CD4-positive, alpha-beta T cell (primary cell): ENCODE measurements at regions not wholly inside any gene's neighbourhood (a gene's known extent, or its start where the extent isn't known, plus 50 kb on each side); places are given as distances from the start of the nearest gene placed in this dataset.

Source experiments
- ATAC-seq: fragments of 200-7000 bp; cut with Tn5 transposase; one replicate; pipeline ENCODE4 v1.10.0; 2022; ENCODE audit warnings: mild to moderate bottlenecking; ENCODE audit not compliant: poor library complexity
- CTCF ChIA-PET: fragments of 350-600 bp; sonication (Branson Sonifier 250); formaldehyde crosslinking; loops from one replicate; lab custom pipeline; 2021; ENCODE audit warnings: antibody characterized with exemption, inconsistent platforms; lab: Charles Lee
- POLR2A ChIA-PET: fragments of 350-600 bp; sonication (Branson Sonifier 250); formaldehyde crosslinking; loops from one replicate; lab custom pipeline; 2021; ENCODE audit warnings: antibody characterized with exemption, inconsistent platforms; lab: Charles Lee
- DNase-seq, 14 experiments: peaks; one replicate each; pipeline ENCODE4 v3.0.0-alpha.2; 2013 to 2020; ENCODE audit warnings: mixed read lengths in 2 of 14
- H3K27ac ChIP-seq, 2 donors: one replicate each; pipeline versions ENCODE4 v1.5.1 to v1.7.0; 2013; ENCODE audit warnings: low read length in 2 of 2, low read depth in 1 of 2, mild to moderate bottlenecking in 1 of 2
- H3K27me3 ChIP-seq, 2 experiments: 1 replicate in 1 of 2; 2 replicates in 1 of 2; pipeline versions ENCODE4 v1.6.1 to v1.7.0; 2013; ENCODE audit warnings: low read length in 2 of 2, control low read depth in 1 of 2, mild to moderate bottlenecking in 1 of 2, moderate library complexity in 1 of 2; ENCODE audit not compliant: insufficient read depth in 2 of 2, control insufficient read depth in 1 of 2
- H3K36me3 ChIP-seq: one replicate; pipeline ENCODE4 v1.6.1; 2013; ENCODE audit warnings: low read length, control low read depth; ENCODE audit not compliant: insufficient read depth
- H3K4me1 ChIP-seq: one replicate; pipeline ENCODE4 v1.6.1; 2013; ENCODE audit warnings: low read length, control low read depth; ENCODE audit not compliant: insufficient read depth
- H3K4me3 ChIP-seq: one replicate; pipeline ENCODE4 v1.5.1; 2013; ENCODE audit warnings: mild to moderate bottlenecking, low read length, moderate library complexity
- H3K9me3 ChIP-seq, 2 experiments: 1 replicate in 1 of 2; 2 replicates in 1 of 2; pipeline versions ENCODE4 v1.6.1 to v1.7.0; 2013; ENCODE audit warnings: low read length in 2 of 2, mild to moderate bottlenecking in 2 of 2, control low read depth in 1 of 2, moderate library complexity in 1 of 2; ENCODE audit not compliant: control insufficient read depth in 1 of 2, insufficient read depth in 1 of 2
- H3K27ac Mint-ChIP-seq: one replicate; pipeline ENCODE4 v1.8.0; 2020; ENCODE audit warnings: mixed read lengths
- H3K27me3 Mint-ChIP-seq: one replicate; pipeline ENCODE4 v1.8.0; 2021; ENCODE audit warnings: mixed read lengths
- H3K36me3 Mint-ChIP-seq: one replicate; pipeline ENCODE4 v1.8.0; 2021; ENCODE audit warnings: low read depth, mixed read lengths
- H3K4me1 Mint-ChIP-seq: one replicate; pipeline ENCODE4 v1.8.0; 2021; ENCODE audit warnings: low read depth, mixed read lengths
- H3K4me3 Mint-ChIP-seq: one replicate; pipeline ENCODE4 v1.8.0; 2020; ENCODE audit warnings: mild to moderate bottlenecking, mixed read lengths
- H3K9me3 Mint-ChIP-seq: one replicate; pipeline ENCODE4 v1.8.0; 2020; ENCODE audit warnings: mixed read lengths
- CTCF ChIP-seq: fragments of 200-600 bp; IDR thresholded peaks from one replicate; pipeline ENCODE4 v1.8.0; 2022; ENCODE audit warnings: antibody characterized with exemption, mild to moderate bottlenecking
- intact Hi-C, 2 experiments: fragments of 100-400 bp; cut with DNase I in 1 of 2; cut with micrococcal nuclease in 1 of 2; formaldehyde crosslinking; loops; one replicate each; pipeline versions ENCODE4 v1.15.1 to v1.9.0; 2023 to 2025; cut with DNase I, micrococcal nuclease

DNA sequence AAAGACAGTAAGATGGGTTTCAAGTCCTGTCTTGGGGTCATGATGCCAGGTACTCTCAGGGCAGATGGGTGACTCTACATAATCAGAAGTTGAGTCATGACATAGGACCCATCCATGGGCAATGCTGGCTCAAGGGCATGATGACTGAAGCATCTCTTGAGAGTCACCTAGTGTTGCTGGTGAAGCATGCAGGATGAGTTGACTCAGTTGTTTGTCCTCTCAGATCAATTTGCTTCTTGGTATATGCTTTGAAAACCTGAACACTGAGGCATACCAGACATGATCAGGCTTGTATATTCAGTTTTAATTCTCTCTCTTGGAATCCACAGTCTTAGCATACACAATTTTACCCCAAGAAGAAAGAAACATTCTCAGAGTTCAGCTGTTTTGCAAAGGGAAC is 658.9 kb upstream of the NXPH2 start:
- intact Hi-C loops, result no loop called here
- ChIA-PET CTCF (no interaction called here), POLR2A (no interaction called here)
- H3K27me3 ChIP-seq, result no peaks in the 10 kb centered on the region
- Mint-ChIP-seq H3K27ac (no peak overlapping the region), H3K4me1 (no peaks in the 10 kb centered on the region), H3K4me3 (no peak overlapping the region), H3K27me3 (no peaks in the 10 kb centered on the region), H3K36me3 (no peaks in the 10 kb centered on the region), H3K9me3 (peaks cover 5% of the 10 kb centered on the region)
- ATAC-seq (no peak), DNase-seq (no peak)
- no peaks in the 10 kb centered on the region for H3K4me1 ChIP-seq
- H3K27ac ChIP-seq, result no peak overlapping the region
- no peak for TF ChIP-seq CTCF
- peaks cover 4 to 7% of the 10 kb centered on the region in 2 experiments for H3K9me3 ChIP-seq
- H3K4me3 ChIP-seq, result no peak overlapping the region
- no peaks in the 10 kb centered on the region for H3K36me3 ChIP-seq

DNA sequence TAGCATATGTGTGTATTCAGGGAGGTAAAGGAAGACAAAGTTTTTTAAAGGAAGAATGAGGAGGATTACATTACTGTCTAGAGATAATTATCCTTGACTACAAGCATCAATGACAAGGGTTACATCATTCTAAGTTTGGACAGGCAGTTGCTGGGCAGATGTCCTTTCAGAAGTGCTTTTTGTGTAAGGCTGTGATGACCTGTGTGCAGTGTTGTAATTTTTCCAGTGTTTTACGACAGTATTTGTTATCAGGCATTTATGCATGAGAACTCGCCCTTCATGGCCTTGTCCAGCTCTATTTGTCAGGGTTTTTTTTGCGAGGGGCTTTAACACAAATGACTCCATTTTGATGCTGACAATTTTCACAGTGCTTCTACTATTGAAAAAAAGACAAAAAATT is 658.3 kb upstream of the NXPH2 start:
- Histone ChIP-seq H3K27ac (no peak overlapping the region), H3K9me3 (peaks cover 4 to 7% of the 10 kb centered on the region in 2 experiments), H3K36me3 (no peaks in the 10 kb centered on the region), H3K4me1 (no peaks in the 10 kb centered on the region), H3K27me3 (no peaks in the 10 kb centered on the region), H3K4me3 (no peak overlapping the region)
- intact Hi-C loops, result no loop called here
- H3K27me3 Mint-ChIP-seq, result no peaks in the 10 kb centered on the region
- DNase-seq (no peak), ATAC-seq (no peak)
- CTCF ChIA-PET, result no interaction called here
- peaks cover 5% of the 10 kb centered on the region for H3K9me3 Mint-ChIP-seq
- H3K36me3 Mint-ChIP-seq, result no peaks in the 10 kb centered on the region
- H3K4me3 Mint-ChIP-seq, result no peak overlapping the region
- no peaks in the 10 kb centered on the region for H3K4me1 Mint-ChIP-seq
- TF ChIP-seq CTCF, result no peak
- POLR2A ChIA-PET, result no interaction called here
- H3K27ac Mint-ChIP-seq, result no peak overlapping the region

GRCh38 chr2:139427164-139427563 is 647.0 kb upstream of the NXPH2 start:
- H3K9me3 ChIP-seq, result peaks cover 0 to 5% of the 10 kb centered on the region in 2 experiments
- DNase-seq (no peak), ATAC-seq (no peak)
- ChIA-PET POLR2A (no interaction called here), CTCF (no interaction called here)
- no peak overlapping the region for H3K4me3 Mint-ChIP-seq
- no peaks in the 10 kb centered on the region for H3K36me3 Mint-ChIP-seq
- no peaks in the 10 kb centered on the region for H3K27me3 ChIP-seq
- H3K4me1 Mint-ChIP-seq, result no peaks in the 10 kb centered on the region
- H3K27me3 Mint-ChIP-seq, result no peaks in the 10 kb centered on the region
- intact Hi-C loops, result no loop called here
- no peaks in the 10 kb centered on the region for H3K36me3 ChIP-seq
- H3K27ac Mint-ChIP-seq, result no peak overlapping the region
- H3K4me3 ChIP-seq, result no peak overlapping the region
- no peak overlapping the region for H3K27ac ChIP-seq
- peaks cover 12% of the 10 kb centered on the region for H3K9me3 Mint-ChIP-seq
- TF ChIP-seq CTCF, result no peak
- H3K4me1 ChIP-seq, result no peaks in the 10 kb centered on the region
